ENCODE measurements at regions not wholly inside any gene's neighbourhood (a gene's known extent, or its start where the extent isn't known, plus 50 kb on each side); places are given as distances from the start of the nearest gene placed in this dataset.
A peak's percentile ranks its signal among the peaks of the same experiment; 100 is the strongest.
"Not testable (repeated sequence)": the region's sequence is repeated elsewhere in the genome, so short reads cannot be mapped to it uniquely, and the experiment has no call there.

DNA sequence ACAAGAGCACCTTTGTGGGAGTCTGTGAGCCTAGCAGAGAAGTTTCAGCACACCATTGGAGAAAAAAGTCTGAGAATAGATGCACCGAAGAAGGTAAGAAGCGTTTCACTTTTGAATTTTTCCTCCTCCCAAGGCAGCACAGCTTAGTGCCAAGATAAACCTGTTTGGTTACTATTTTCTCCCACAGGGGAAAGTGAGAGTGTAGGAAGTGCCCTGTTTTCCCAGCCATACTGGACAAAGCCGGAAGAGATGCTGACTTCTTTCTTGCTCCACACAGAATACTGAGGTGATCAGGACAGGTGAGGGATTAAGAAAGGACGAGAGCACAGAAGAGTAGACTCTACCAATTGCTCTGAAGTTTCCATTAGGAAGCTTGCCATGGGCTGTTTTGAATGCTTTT, 1011.0 kb upstream of the MIR17HG start:
- no peak overlapping the region for H3K4me3 ChIP-seq (replicated peaks; ENCODE audit: low read depth, low read length)
- DNase-seq (ENCODE audit: low read depth): no peak
- TF ChIP-seq, protein P1, sequence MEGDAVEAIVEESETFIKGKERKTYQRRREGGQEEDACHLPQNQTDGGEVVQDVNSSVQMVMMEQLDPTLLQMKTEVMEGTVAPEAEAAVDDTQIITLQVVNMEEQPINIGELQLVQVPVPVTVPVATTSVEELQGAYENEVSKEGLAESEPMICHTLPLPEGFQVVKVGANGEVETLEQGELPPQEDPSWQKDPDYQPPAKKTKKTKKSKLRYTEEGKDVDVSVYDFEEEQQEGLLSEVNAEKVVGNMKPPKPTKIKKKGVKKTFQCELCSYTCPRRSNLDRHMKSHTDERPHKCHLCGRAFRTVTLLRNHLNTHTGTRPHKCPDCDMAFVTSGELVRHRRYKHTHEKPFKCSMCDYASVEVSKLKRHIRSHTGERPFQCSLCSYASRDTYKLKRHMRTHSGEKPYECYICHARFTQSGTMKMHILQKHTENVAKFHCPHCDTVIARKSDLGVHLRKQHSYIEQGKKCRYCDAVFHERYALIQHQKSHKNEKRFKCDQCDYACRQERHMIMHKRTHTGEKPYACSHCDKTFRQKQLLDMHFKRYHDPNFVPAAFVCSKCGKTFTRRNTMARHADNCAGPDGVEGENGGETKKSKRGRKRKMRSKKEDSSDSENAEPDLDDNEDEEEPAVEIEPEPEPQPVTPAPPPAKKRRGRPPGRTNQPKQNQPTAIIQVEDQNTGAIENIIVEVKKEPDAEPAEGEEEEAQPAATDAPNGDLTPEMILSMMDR (IDR thresholded peaks at IDR 0.05; ENCODE audit: low read length, missing control alignments): no peak

DNA sequence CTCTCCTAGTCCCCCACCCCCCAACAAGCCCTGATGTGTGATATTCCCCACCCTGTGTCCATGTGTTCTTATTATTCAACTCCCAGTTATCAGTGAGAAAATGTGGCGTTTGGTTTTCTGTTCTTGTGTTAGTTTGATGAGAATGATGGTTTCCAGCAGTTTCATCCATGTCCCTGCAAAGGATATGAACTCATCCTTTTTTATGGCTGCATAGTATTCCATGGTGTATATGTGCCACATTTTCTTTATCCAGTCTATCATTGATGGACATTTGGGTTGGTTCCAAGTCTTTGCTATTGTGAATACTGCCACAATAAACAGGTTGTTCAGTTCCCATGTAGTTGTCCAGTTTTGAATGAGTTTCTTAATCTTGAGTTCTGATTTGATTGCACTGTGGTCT, 1006.1 kb upstream of the MIR17HG start:
- H3K4me3 ChIP-seq (replicated peaks; ENCODE audit: low read depth, low read length); DNase-seq (ENCODE audit: low read depth): not testable (repeated sequence)

DNA sequence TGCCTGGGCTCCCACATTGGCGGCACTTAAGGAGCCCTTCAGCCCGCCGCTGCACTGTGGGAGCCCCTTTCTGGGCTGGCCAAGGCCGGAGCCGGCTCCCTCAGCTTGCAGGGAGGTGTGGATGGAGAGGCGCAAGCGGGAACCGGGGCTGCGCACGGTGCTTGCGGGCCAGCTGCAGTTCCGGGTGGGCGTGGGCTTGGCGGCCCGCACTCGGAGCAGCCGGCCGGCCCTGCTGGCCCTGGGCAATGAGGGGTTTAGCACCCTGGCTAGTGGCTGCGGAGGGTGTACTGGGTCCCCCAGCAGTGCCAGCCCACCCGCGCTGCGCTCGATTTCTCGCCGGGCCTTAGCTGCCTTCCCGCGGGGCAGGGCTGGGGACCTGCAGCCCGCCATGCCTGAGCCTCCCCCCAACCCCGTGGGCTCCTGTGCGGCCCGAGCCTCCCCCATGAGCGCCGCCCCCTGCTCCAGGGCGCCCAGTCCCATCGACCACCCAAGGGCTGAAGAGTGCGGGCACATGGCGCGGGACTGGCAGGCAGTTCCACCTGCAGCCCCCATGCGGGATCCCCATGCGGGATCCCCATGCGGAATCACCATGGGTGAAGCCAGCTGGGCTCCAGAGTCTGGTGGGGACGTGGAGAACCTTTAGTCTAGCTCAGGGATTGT, 998.9 kb upstream of the MIR17HG start:
- H3K4me3 ChIP-seq (replicated peaks; ENCODE audit: low read depth, low read length); DNase-seq (ENCODE audit: low read depth): not testable (repeated sequence)

DNA sequence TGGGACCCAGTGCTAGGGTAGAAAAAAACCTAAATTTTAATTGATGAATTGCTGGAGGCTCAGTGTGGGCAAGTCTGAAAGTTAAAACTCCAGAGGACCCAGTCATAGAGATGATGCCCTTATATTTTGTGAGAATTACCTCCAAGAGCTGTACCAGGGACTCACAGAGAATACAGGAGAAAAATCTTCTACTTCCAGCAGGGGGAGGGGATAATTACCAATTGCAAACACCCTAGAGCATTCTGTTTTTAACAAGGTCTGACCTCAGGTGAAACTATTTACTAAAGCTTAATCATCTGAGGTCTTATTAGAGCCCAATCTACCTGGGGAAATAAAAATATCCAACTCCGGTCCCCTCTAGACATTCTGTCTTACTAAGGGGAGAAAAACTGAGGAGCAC, 994.7 kb upstream of the MIR17HG start:
- TF ChIP-seq, protein P1 (IDR thresholded peaks at IDR 0.05; ENCODE audit: low read length, missing control alignments): no peak
- no peak overlapping the region for H3K4me3 ChIP-seq (replicated peaks; ENCODE audit: low read depth, low read length)

DNA sequence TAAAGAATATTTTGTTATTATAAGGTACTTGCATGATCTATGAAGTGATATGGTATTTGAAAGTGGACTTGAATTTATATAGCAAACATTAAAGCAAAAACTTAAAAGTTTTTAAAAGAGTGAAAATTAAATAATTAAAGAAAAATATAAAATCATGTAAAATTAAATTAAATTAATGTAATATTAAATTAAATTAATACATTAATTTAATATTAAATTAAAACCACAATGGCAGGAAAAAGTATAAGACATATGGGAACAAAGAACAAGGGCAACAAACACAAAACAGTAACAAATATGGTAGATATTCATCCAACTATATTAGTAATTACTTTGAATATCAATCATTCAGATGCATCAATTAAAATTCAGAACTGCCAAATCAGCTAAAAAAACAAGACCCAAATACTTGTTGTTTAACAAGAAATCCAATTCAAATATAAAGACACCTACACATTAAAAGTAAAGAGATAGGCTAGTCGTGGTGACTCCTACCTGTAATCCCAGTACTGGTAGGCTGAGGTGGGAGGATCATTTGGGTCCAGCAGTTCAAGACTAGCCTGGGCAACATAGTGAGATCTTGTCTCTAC, 992.2 kb upstream of the MIR17HG start:
- TF ChIP-seq, protein P1 (IDR thresholded peaks at IDR 0.05; ENCODE audit: low read length, missing control alignments): no peak
- no peak for DNase-seq (ENCODE audit: low read depth)
- no peak overlapping the region for H3K4me3 ChIP-seq (replicated peaks; ENCODE audit: low read depth, low read length)

More for the DNA sequence above, 994.7 kb upstream of the MIR17HG start:
- no peak for DNase-seq (ENCODE audit: low read depth)

DNA sequence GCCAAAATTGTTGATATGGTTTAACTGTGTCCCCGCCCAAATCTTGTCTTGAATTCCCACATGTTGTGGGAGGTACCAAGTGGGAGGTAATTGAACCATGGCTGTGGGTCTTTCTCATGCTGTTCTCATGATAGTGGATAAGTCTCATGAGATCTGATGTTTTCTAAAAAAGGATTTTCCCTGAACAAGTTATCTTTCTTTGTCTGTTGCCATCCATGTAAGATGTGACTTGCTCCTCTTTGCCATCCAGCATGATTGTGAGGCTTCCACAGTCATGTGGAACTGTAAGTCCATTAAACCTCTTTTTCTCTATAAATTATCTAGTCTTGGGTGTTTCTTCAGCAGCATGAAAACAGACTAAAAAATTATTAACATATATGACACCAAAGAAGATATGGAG, 986.7 kb upstream of the MIR17HG start:
- H3K4me3 ChIP-seq (replicated peaks; ENCODE audit: low read depth, low read length): no peak overlapping the region
- TF ChIP-seq, protein P1 (IDR thresholded peaks at IDR 0.05; ENCODE audit: low read length, missing control alignments): no peak
- no peak for DNase-seq (ENCODE audit: low read depth)

DNA sequence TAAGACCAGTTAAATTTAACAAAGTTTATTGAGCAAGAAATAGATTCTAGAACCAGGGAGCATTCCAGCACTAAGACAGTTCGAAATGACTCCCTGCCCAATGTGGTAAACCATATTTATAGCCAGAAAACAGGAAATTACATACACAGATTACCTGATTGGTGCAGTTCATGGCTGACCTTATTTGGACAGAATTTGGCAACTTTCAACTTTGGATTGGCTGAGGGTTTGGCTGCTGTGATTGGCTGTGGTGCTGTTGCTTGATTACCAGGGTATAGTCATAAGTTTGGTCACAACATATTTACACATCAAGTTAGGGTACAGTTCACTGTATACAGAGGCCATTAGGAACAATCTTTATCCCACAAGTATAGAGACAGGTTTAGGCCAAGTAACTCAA, 984.8 kb upstream of the MIR17HG start:
- peak; percentile 45 for DNase-seq (ENCODE audit: low read depth)
- no peak overlapping the region for H3K4me3 ChIP-seq (replicated peaks; ENCODE audit: low read depth, low read length)
- TF ChIP-seq, protein P1 (IDR thresholded peaks at IDR 0.05; ENCODE audit: low read length, missing control alignments): no peak

DNA sequence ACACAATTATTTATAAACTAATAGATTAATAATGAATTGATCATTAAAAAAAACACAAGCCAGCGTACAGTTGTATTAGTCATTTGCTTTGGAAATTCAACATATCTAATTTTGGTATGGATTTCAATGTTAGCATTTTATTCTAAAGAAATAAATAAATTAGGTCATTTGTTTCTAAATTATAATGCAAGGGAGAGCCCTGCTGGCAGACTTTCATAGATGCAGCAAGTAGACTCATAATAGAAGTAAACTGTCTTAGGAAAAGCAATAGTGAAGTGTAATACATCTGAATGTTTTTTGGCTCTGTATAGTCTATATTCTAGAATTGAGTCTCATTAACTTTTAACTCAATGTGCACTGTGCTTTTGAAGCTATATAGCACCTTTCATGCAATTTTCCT, 982.4 kb upstream of the MIR17HG start:
- TF ChIP-seq, protein P1 (IDR thresholded peaks at IDR 0.05; ENCODE audit: low read length, missing control alignments): peak; percentile 40
- no peak overlapping the region for H3K4me3 ChIP-seq (replicated peaks; ENCODE audit: low read depth, low read length)
- peak; percentile 49 for DNase-seq (ENCODE audit: low read depth)
